ENCODE measurements at regions not wholly inside any gene's neighbourhood (a gene's known extent, or its start where the extent isn't known, plus 50 kb on each side); places are given as distances from the start of the nearest gene placed in this dataset.

DNA sequence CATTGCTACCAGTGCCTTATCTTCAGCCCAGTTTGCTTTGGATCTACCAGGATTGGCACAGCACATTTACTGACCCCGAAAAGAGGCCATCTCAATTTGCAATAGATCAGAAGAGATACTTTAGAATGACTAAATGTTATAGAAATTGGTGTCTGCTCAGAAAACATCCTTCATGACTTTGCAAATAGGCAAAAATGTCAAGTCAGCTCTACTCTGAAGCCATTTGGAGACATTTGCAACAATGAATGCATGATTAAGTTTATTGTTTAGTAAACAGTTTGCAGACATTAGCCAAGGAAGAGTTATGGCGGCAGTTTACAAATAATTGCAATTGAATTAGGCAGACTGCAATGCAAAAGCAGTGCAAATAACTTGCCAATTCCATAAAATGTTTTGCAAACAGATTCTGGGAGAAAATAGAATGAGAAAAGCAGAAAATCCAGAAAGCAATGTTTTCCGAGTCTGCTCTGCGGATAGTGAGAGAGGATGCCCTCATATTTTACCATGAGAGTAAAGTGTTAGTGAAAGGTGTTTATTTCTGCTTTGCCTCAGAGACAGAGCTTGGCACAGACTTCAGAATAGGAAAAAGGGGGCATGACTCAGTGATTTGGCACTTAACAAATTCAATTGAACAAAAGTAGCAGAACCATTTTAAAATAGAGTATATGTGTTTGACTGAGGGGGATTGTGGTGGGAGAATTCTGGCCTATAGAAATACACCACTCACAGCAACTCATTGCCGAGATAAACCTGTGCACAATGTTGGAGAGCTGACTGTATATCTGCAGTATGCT is 334.9 kb upstream of the NR2F2 start:
- DNase-seq = no peak

DNA sequence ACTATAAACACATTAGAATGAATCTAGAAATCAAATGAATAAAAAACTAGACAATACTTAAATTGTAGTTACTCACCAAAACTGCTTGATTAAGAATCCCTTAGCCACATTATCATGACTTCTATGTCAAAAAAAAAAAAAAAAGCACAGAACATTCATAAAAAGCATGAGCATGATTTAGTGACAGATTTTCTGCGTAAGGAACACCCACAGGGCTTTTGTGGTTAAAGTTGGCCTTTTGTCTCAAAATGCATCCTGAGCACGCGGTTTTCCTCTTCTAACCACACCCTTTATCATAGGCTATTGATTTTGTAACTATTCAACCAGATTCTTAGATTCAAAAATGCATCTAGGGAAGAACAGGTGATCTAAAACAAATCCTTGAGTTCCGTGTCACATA is 334.0 kb upstream of the NR2F2 start:
- no peak for DNase-seq

DNA sequence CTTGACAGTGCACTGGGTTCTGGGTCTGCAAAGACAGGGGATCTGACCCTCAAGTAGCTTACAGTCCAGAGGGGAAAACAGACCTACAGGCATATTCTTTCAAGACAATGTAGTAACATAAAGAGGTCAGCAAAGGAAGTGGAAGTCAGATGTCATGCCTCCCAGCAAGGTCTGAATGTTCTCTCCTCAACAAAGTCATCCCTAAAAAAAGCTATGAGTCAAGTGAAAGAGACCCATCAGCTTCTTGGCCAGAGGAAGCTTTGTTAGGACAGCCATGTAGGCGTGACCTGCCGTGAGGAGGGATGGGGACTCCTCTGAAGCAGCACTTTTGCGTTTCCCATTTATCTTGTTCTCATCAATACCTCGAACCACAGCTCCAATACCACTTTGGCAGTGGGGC is 331.6 kb upstream of the NR2F2 start:
- no peak for DNase-seq

DNA sequence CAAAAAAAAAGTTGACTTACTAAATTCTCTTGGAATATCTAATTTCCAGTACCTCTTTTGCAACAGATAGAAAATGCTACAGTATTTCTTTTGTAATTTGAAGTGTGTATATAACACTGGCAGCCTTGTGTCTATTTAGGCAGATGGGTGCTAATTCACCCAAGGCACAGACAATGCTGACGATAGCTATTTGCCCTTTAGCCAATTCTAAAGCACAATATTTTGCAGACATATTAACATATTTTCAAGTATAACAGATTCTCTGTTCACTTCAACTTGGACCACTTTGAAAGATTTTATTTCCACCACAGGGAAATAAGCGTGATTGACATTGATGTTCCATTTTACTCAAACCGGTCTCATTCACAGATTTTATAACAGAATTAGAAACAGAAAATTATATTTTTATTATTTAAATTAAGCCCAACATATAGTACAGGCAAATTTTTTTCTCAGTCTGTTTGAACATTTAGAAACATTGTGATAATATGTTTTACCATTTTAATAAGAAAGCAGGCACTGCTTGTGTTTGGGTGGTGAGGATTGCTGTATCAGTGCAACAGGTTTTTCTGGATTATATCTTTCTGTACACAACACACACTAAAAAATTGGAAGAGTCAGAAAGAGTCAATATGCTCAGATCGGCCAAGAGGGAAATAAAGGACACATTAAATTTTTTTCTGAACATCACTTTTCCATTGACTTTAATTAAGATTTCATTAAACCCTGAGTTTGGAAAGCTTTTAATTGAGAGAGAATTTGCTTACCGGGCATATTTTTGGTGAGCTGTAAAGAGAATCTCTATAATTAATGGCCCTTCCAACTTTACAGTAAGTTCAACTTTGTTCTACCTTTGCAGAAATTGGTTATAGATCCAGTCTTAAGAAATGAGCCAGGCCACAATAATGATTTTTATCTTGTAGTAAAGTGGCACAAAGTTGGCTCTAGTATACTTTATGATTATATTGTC is 327.3 kb upstream of the NR2F2 start:
- no peak for DNase-seq

DNA sequence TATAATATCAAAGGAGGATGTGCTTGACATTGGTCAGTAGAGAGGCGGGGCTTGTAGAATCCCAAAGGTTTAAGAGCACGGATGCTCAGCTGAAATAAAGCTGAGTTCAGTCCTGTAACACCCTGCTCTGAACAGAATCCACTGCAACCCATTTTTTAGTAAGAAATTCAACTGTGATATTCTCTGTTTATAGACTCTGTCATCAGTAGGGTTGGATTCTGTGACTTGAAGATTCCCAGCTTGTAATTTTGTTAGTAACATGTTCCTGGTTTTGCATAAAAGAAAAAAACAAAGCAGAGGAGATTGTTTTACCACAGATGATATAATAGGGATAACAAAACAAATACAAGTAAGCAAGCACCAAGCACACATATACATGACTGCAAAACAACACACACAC is 324.6 kb upstream of the NR2F2 start:
- DNase-seq = no peak

DNA sequence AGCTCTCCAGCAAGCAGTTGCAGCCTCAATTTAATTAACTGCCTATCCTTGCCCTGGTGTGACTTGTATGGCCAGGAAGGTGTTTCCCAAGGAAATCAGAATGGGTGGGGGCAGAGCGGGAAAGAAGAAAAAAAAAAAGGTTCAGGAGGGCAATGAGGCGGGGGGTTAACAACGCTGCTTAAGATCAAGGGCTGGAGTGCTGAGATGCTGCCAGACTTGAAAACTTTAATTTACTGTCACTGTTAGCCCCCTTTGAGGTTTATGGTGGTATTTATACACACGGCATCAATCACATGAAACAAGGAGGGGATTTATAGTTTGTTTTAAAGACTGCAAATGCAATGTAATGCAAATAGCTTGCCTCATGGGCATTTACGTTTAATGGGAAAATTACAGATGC is 319.4 kb upstream of the NR2F2 start:
- DNase-seq = no peak

DNA sequence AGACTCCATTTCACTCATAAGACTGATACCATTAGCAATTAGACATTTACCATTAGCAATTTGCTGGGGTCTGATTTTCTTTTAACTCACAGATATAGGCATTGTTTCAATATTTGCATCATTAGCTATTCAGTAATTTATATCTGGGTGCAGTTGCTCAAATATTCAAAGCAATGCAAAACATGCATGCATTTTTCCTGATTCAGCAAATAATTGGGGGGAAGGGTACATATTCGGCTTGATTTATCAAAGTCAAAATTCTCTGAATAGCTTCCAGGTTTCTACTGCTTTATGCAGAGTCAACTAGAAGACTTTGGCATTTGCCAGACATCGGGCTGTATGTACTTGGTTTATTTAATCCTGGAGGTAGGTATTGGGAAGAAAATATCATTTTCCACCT is 315.6 kb upstream of the NR2F2 start:
- DNase-seq = no peak

DNA sequence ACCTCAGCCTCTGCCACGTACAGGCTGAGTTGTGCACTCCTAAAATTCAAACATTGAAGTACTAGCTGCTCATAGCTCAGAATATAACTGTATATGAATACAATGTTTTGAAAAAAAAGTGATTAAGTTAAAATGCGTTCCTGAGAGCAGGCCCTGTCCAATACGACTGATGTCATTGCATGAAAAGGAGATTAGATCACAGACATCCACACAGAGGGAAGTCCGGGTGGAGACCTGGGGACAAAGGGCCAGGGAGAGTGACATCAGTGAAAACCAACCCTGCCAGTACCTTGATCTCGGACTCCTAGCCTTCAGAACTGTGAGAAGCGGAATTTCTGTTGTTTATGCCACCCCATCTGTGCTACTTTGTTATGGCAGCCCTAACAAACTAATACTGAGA is 311.4 kb upstream of the NR2F2 start:
- DNase-seq = no peak

DNA sequence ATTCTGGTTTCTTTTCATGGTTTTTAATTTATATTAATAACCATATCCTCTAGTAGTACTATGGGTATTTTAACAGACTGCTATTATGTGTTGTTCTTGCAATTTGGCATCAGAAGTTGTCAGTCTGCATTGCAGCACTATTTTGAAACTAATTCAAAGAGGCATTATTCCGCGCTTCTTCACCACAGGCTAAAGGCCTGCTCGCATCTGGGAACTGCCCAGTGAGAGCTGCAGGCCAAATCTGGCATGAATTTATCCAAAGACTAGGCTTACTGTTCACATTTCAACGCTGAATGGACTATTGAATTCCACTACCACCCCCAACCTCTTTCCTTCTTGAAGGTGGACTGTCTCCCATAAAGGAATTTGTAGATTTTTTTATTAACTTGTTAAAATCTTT is 310.4 kb upstream of the NR2F2 start:
- DNase-seq = peak in 33 of 51 donors; percentile 1 to 73 (median 17)

DNA sequence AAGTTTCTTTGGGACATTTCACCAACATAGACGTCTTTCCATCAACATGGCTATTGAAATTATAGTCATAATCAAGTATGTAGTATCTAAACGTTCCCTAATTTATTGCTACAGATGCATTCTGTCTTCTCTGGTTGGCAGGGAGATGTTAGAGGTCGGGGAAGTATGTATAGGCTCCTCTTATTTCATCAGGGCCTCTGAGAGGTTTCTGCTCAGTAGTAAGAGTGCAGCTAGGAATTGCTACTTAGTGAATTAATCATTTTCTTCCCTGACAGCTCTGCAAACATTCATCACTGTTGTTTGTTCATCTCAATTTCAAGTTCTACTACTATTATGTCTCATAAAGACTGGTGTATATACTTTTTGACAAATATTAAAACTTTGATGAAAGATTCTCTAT is 309.7 kb upstream of the NR2F2 start:
- DNase-seq = no peak

DNA sequence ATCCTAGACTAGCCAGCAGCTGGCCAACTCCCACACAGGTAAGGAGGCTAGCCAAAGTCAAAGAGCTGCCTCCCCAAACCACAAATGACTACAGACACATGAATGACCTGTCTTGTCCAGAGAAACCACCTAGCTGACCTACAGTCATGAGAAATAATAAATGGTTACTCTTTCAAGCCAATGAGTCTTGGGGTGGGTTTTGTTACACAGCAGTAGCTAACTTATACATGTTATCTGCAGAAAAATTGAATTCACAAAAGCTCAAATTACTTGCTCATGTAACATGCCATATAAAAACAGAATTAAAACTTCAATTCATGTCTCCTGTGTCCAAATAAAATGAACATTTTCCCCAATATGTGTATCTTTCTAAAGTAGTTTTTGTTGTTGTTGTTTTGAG is 307.4 kb upstream of the NR2F2 start:
- DNase-seq = no peak

DNA sequence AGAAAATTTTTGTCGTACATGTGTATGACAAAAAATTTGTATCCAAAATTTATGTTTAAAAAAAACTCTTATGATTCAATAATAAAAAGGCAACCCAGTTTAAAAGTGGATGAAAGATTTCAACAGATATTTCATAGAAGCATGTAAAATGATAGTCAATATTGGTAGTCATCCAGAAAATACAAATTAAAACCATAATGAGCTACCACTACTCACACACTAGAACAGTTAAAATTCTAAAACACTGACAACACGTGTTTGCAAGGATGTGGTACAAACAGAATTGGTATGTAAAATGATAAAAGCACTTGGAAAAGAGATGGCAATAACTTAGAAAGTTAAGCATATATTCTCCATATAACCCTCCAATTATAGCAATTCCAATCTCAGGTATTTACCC is 303.0 kb upstream of the NR2F2 start:
- DNase-seq = no peak

DNA sequence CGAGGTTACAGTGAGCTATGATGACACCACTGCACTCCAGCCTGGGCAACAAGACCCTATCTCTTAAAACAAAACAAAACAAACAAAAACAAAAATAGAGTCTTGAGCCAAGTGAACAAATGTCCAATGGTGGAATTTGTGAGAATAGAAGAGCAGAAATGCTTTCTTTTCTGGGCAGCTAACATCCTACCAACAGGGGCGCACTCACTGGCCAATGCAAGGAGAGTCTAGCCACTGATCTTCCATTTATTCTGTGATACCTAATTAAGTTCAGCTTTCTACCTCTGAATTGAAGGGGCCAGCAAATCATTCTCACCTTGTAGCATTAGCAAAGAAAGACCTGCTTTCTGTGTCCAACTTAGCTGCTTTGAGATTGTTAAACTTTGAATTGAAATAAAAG is 301.9 kb upstream of the NR2F2 start:
- no peak for DNase-seq

DNA sequence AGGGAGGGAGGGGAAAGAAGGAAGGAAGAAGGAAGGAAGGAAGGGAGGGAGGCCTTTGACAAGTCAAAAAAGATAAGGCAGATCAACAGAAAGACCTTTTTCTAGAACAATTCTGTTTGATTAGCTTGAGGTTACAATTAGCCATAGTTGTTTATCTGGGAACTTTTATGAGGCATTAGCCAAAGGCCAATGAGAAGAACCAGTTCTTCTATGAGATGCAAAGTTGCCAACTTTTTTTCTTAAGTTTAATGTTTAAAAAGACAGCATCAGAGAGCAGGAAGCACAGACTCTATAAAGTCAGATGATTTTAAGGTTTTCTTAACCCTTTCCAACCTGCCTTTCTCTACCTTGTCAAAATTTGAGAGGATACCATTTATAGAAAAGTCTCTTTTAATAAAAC is 301.3 kb upstream of the NR2F2 start:
- no peak for DNase-seq

DNA sequence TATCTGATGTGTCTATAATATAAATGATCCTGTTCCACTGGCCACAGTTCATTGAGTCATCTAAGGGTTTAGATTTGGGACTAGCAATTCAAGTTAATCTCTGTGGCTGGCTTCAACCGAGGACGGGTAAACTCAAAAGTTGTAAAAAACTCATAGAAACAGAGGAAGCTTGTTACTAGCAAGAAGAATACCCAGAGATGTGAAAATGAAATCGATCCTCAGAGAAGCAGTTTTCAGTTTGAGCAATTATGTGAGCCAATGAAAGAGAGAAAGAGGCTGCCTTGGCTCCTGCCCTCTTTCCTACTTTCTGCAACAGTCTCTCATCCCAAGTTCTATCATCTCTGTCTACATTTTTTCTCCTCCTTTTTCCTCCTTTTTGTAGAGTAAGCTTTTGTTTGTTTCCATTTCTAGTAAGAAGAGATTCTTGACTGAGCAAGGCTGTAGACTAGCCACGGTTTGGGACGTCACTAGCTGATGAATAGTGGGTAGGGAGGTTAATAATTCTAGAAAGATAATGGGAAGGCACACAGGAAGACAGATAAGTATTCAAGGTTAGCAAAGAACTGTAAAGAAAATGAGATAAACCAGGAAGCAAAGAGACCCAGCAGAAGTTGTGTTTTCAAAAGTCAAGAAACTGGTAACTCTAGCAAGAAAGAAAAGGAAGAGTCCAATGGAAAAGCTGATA is 298.9 kb upstream of the NR2F2 start:
- DNase-seq = no peak

DNA sequence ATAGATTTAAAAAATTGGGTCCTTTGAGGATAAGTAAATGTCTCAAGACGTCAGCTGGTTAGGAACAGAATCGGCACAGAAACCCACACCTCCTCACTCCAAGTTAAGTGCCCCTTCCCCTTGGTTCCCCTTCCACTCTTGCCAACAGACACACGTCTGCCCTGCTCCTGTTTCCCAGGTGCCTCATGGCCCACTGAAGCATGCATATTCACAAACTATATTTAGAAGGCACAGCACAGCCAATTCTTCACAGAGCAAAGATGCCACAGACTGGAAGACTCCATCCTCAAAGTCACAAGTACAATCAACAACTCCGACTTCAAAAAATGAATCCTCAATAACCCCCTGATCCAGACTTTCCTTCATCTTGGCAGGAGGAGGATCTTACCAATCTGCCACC is 295.4 kb upstream of the NR2F2 start:
- DNase-seq = no peak

DNA sequence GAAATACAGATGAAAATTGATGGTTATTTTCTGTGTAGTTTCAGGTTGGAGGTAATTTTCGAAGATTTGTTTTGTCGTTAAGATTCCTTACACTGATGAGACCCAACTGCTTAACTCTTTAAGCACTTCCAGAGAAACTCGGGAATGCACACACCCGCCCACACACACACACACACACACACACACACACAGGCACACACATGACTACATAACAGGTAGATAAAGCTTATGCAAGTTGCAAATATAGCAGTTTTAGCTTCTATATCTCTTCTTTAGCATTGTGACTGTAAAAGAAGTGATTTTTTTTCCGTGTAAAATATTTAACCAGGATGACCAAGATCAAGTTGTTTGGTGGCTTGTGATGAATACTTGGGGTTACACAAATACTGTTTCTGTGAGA is 294.9 kb upstream of the NR2F2 start:
- no peak for DNase-seq

DNA sequence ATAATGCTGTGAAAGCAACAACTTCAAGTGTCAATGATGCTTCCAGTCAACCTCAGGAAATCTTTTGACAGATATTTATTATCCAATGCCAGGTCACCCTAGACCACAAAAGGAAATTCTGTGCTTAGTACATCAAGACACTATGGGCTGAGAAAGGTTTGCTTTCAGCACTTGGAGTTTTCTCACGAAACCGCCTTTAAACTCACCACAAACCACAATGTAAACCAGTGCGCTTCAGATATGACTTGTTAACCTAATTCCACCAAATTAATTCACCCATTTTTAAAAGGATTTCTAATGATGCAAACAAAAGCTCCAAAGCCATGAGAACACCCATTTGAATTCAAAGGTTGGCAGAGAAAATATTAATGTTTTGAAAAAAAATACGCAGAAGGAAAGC is 292.9 kb upstream of the NR2F2 start:
- no peak for DNase-seq

DNA sequence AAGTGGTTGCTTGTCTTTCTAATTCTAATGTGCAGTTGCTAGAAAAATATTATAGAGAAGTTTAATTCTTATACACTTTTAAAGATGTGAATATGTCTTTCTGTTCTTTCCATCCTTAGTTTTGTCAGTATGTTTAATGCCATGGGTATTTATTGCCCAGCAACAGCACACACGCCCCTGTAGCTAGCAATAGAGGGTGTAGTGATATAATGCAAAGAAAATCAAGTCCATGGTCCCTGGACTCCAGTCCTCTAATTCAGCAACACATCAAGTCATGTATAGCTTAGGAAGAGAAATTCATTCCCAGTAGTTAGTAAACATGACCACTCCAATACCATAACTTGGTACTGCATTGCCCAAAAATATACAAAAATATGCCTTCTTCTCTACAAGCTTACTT is 292.4 kb upstream of the NR2F2 start:
- no peak for DNase-seq

DNA sequence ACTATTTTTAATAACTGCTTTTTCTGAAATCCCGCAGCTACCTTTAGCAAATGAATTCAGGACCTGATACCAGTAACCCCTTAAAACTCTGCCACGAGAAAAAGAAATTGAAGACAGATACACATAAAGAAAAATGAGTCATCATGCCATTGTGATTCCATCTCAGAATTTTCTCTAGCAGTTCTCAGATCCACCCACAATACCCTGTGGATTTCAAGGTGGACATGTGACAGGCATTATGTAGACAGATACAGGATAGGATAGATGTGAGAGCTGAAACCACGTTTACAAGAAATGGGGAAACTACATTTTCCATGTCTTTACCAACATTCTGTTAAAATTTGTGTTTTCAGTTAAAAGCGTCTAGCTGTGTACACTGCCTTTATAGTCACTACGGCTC is 291.9 kb upstream of the NR2F2 start:
- DNase-seq = no peak

DNA sequence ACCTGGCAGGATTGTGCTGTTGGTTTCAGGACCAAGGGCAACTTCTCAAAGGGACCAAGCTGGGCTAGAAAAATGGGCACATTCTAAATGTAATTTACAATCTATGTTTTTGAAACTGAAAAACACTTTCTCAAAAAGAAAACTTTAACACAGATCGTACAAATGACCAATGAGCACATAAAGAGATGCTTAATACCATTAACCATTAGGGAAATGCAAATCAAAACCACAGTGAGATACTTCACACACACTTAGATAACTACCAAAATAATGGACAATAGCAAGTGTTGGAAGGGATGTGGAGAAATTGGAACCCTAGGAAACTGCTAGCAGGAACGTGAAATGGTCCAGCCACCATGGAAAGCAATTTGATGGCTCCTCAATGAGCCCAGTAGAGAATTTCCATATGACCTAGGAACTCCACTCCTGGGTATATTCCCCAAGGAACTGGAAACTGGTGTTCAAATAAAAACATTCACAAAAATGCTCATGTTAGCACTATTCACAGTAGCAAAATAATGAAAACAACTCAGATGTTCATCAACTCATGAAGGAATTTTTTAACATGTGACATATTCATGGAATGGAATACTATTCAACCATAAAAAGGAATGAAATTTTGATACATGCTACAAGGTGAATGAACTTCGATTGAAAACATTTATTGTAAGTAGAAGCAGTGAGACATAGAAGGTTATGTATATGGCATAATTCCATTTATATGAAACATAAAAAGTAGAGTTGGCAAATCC is 288.3 kb upstream of the NR2F2 start:
- DNase-seq = no peak

Data from hypothalamus (tissue), 51 donors.